GM19463 (cell line): ENCODE measurements at regions not wholly inside any gene's neighbourhood (a gene's known extent, or its start where the extent isn't known, plus 50 kb on each side); places are given as distances from the start of the nearest gene placed in this dataset.
"Not testable (repeated sequence)": the region's sequence is repeated elsewhere in the genome, so short reads cannot be mapped to it uniquely, and the experiment has no call there.

ENCODE experiments used
- ATAC-seq: cut with Tn5 transposase; IDR thresholded peaks from one replicate; pipeline ENCODE4 v1.9.1; 2021; ENCODE audit warnings: mild to moderate bottlenecking, moderate library complexity; ENCODE audit not compliant: unreplicated experiment

- no peak for ATAC-seq
Measured at GRCh38 chr7:53491051-53491450, 455.6 kb downstream of the POM121L12 start.

- not testable (repeated sequence) for ATAC-seq
Measured at GRCh38 chr7:53495181-53495580, 459.7 kb downstream of the POM121L12 start.

GRCh38 chr7:53500076-53500475 lies 464.6 kb downstream of the POM121L12 start:
- no peak for ATAC-seq

GRCh38 chr7:53504914-53505313 lies 469.5 kb downstream of the POM121L12 start:
- no peak for ATAC-seq

GRCh38 chr7:53518319-53518718 lies 482.9 kb downstream of the POM121L12 start:
- no peak for ATAC-seq

GRCh38 chr7:53520841-53521240 lies 485.4 kb downstream of the POM121L12 start:
- ATAC-seq: no peak

GRCh38 chr7:53521638-53522184 lies 486.3 kb downstream of the POM121L12 start:
- no peak for ATAC-seq

GRCh38 chr7:53539558-53539957 lies 504.1 kb downstream of the POM121L12 start:
- ATAC-seq: no peak

GRCh38 chr7:53541475-53541874 lies 506.0 kb downstream of the POM121L12 start:
- no peak for ATAC-seq

GRCh38 chr7:53542157-53542556 lies 506.7 kb downstream of the POM121L12 start:
- no peak for ATAC-seq
